Liver (tissue), 3 donors: ENCODE measurements at regions not wholly inside any gene's neighbourhood (a gene's known extent, or its start where the extent isn't known, plus 50 kb on each side); places are given as distances from the start of the nearest gene placed in this dataset.

Experiments
- CTCF ChIP-seq: fragments of 150-350 bp; IDR thresholded peaks from 2 replicates; pipeline ENCODE4 v1.5.1; 2017; ENCODE audit warnings: improper control_type of control experiment, low read depth, low read length; ENCODE audit not compliant: missing input control
- GABPA ChIP-seq, 2 donors: IDR thresholded peaks in 1 of 2; conservative IDR thresholded peaks in 1 of 2; 2 replicates each; pipeline ENCODE4 v1.6.1; 2016; ENCODE audit warnings: antibody characterized with exemption in 2 of 2, mild to moderate bottlenecking in 1 of 2, moderate library complexity in 1 of 2
- RAD21 ChIP-seq, 2 donors: IDR thresholded peaks; 2 replicates each; pipeline ENCODE4 v1.6.1; 2016; ENCODE audit warnings: antibody characterized with exemption in 2 of 2, mild to moderate bottlenecking in 2 of 2
- REST ChIP-seq: IDR thresholded peaks from 2 replicates; pipeline ENCODE4 v1.6.1; 2016; ENCODE audit warnings: antibody characterized with exemption, mild to moderate bottlenecking
- TAF1 ChIP-seq: conservative IDR thresholded peaks from 2 replicates; pipeline ENCODE4 v1.6.1; 2016; ENCODE audit warnings: antibody characterized with exemption, mild to moderate bottlenecking
- YY1 ChIP-seq: IDR thresholded peaks from 2 replicates; pipeline ENCODE4 v1.6.1; 2016; ENCODE audit warnings: antibody characterized with exemption, mild to moderate bottlenecking
- donor health status: healthy.
- donor health status: healthy.

- TF ChIP-seq YY1 (no peak), CTCF (no peak), RAD21 (IDR thresholded peaks at IDR 0.05) (no peak), TAF1 (no peak), GABPA (IDR thresholded peaks at IDR 0.05 in 1 of 2, conservative IDR thresholded peaks at IDR 0.05 in 1 of 2) (no peak), REST (no peak)
Observed at GRCh38 chr2:180609626-180610340, 370.6 kb upstream of the UBE2E3 start.
